ENCODE measurements at regions not wholly inside any gene's neighbourhood (a gene's known extent, or its start where the extent isn't known, plus 50 kb on each side); places are given as distances from the start of the nearest gene placed in this dataset.

GRCh38 chr6:144696610-144697368 is 411.7 kb downstream of the UTRN start:
- no peak for TF ChIP-seq CTCF (IDR thresholded peaks at IDR 0.05; ENCODE audit: low read depth, low read length, poor library complexity, severe bottlenecking)
- no peak for TF ChIP-seq EZH2phosphoT487 (IDR thresholded peaks at IDR 0.05; ENCODE audit: borderline replicate concordance, low read length)
